NCI-H2107 treated with DMSO at 0.1 percent for 48 hours (cell line): ENCODE measurements at regions not wholly inside any gene's neighbourhood (a gene's known extent, or its start where the extent isn't known, plus 50 kb on each side); places are given as distances from the start of the nearest gene placed in this dataset.
"Not testable (repeated sequence)": the region's sequence is repeated elsewhere in the genome, so short reads cannot be mapped to it uniquely, and the experiment has no call there.

ENCODE experiments used
- DNase-seq: peaks from one replicate; lab custom pipeline; 2025; ENCODE audit not compliant: unreplicated experiment; lab: John Stamatoyannopoulos, UW

DNA sequence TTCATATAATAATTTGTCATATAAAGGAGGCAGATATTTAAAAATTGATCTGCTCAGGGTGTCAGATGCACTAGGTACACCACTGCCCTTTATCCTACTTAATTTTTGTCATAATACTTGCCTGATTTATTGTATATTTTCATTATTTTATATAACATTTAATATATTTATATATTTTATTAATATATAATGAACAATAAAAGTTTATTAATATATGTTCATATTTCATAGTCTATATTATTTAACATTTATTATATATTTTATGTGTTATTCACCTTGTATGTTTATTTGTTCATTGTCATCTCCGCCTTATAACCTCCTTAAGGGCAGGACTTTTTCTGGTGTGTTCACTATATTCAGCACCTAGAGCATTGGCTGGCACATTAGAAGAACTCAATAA, 232.4 kb upstream of the AMIGO2 start:
- no peak for DNase-seq

DNA sequence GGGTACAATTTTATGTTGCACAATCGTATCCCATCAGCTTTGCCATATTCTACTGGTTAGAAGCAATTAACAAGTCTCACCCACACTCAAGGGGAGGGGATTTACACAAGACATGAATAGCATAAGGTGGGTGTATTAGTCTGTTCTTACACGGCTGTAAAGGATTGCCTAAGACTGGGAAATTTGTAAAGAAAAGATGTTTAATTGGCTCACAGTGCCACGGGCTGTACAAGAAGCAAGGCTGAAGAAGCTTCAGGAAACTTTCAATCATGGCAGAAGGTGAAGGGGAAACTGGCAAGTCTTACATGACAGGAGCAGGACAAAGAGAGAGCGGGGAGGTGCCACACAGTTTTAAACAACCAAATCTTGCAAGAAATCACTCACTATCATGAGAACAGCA, 231.8 kb upstream of the AMIGO2 start:
- DNase-seq = no peak

- no peak for DNase-seq
These were observed 231.3 kb upstream of the AMIGO2 start for GRCh38 chr12:47311010-47311409.

- no peak for DNase-seq
These were observed 228.9 kb upstream of the AMIGO2 start for GRCh38 chr12:47308672-47309071.

DNA sequence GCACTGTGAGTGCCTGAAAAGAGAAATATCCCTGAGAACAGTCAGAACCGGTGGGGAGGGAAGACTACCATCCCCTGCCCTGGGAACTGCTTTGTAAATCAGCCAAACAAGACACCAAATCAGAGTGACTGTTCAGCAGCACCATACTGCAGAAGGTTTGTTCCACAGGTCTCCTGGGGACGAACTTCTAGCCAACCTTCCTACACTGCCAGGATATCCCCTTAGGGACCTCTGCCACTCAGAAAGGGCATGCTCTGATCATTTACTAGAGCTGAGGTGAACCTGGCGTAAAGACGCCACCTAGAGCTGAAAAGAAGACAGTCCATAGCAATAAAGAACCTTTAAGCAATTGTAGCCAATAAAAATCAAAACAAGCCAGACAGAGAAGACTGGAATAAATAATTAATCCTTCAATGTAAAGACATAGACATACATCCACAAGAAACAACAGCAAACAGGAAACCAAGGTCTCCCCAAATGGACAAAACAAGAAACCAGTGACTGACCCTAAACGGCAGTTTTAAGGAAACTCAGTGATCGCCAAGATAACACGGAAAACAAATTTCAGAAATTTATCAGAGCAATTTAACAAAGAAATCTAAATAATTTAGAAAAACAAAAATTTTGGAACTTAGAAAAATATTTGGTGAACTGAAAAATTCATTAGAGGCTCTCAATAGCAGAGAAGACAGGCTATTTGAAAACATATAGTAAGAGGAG, 228.1 kb upstream of the AMIGO2 start:
- no peak for DNase-seq

GRCh38 chr12:47306773-47307679, 227.3 kb upstream of the AMIGO2 start:
- DNase-seq = not testable (repeated sequence)

GRCh38 chr12:47306130-47306529, 226.4 kb upstream of the AMIGO2 start:
- DNase-seq = no peak

DNA sequence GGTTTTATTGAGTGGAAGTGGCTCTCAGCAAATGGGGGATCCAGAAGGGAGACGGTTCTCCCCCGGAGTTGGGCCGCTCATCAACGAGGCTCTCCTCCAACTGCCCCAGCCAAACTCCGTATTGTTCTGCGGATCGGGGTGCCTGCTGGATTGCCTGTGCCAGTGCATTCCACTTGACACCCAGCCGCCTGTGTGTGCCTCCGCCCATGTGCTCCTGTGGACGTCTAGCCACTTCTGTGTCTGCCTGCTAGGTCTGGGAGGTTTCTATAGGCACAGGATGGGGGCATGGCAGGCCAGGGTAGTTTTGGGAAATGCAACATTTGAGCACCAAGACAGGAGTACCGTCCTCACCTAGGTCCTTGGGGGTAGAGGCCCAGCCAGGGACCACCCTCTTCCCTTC, 225.7 kb upstream of the AMIGO2 start:
- no peak for DNase-seq

GRCh38 chr12:47303995-47304560, 224.3 kb upstream of the AMIGO2 start:
- DNase-seq = no peak

- no peak for DNase-seq
These were observed 223.4 kb upstream of the AMIGO2 start for GRCh38 chr12:47303207-47303606.

DNA sequence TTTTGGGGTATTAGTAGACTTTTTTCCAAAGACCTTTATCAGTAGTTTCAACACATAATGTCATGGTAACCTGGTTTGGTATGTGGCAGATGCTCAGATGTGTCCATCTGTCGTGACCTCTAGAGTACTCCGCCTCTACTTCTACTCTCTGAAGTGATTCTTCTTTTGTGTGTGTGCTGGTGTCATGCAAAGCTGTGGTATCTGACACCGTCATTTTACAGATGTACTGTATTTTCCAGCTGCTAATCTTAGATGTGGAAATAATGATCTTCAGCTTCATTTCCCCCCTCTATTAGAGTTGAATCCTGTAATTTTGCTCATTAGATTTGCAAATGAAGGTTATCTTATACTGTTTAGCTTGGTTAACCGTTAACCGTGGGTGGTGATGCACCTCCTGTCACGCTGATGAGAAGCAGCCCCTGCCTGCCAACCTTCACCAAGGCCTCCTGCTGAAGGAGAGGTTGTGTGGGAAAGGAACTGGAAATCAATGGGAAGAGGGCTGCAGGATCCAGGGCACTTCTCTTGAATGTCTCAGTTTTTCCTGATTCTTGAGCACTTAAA, 222.4 kb upstream of the AMIGO2 start:
- DNase-seq = no peak

DNA sequence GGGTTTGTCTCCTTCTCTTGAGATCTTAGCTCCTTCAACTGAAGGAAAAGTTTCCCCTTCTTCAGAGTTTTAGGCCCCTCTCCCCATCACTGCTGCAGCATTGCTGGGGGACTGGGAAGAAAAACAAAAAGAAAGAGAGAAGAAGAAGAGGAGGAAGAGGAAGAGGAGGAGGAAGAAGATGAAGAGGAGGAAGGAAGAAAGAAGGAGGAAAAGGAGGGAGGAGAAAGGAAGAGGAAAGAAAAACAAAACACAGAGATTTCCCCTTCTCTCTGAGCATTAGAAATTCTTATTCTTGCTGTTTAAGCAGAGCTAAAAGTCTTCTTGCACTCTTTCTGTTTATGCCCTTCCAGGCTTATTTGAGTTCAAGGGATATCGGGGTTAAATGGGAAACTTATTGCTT, 219.8 kb upstream of the AMIGO2 start:
- no peak for DNase-seq

DNA sequence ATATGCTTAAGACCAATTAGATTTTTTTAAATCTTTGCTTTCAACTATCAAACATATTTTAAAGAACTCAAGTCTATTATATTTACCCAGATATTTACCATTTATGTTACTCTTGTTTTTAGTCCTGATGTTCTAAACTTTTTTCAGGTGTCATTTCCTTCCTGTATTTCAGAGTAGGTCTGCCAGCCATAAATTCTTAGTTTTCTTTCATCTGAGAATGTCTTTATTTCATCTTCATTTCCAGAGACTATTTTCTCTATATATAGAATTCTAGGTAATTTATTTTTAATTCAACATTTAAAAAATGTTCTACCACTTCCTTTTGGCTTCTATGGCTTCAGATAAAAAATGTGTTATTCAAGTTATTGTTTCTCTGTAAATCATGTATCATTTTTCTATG, 218.2 kb upstream of the AMIGO2 start:
- DNase-seq = no peak

DNA sequence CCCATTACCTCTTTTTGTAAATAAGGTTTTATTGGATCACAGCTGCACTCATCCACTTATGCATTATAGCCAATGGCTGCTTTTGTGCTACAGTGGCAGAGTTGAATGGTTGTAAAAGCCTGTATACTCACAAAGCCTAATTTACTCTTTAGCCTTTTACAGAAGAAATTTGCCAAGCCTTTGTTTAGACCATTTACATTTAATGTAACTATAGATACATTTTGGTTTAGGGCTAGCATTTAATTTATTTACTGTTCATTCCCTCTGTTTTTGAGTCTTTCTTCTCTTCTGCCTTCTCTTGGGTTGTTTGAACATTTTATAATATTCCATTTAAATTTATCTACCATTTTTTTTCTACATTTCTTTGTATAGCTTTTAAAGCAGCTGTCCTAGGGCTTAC, 217.1 kb upstream of the AMIGO2 start:
- no peak for DNase-seq

DNA sequence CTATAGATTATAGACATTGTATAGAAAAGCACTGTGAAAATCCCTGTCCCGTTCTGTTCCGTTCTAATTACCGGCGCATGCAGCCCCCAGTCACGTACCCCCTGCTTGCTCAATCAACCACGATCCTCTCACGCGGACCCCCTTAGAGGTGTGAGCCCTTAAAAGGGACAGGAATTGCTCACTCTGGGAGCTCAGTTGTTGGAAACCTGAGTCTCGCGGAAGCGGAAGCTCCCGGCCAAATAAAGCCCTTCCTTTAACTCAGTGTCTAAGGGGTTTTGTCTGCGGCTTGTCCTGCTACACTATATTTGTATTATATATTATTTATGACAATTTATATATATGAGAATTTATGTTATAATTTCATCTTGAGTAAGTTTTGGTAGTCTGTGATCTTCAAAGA, 213.6 kb upstream of the AMIGO2 start:
- no peak for DNase-seq

DNA sequence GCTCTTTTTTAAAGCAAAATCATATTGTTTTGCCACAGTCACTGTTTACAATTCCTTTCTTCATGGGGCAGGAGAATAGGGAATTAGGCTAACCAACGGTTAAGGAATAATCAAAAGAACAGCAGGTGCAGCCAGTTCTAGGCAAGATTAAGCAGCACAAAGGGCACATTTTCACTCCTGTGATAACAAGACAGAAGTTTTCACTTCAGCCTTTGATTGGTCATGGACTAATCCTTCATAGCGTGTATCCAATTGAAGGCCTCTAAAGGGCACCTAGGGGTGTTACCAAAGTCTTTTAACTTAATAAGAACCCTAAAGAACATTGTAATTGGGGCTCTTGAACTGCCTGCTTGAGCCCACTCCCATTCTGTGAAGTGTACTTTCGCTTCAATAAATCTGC, 206.9 kb upstream of the AMIGO2 start:
- no peak for DNase-seq
